ENCODE measurements at regions not wholly inside any gene's neighbourhood (a gene's known extent, or its start where the extent isn't known, plus 50 kb on each side); places are given as distances from the start of the nearest gene placed in this dataset.

- TF ChIP-seq CTCF (IDR thresholded peaks at IDR 0.05) (no peak), POLR2A (IDR thresholded peaks at IDR 0.05) (no peak), POLR2AphosphoS5 (IDR thresholded peaks at IDR 0.05) (no peak)
Measured at GRCh38 chr7:155971180-155971770, 159.0 kb upstream of the SHH start.
